ENCODE measurements at regions not wholly inside any gene's neighbourhood (a gene's known extent, or its start where the extent isn't known, plus 50 kb on each side); places are given as distances from the start of the nearest gene placed in this dataset.

DNA sequence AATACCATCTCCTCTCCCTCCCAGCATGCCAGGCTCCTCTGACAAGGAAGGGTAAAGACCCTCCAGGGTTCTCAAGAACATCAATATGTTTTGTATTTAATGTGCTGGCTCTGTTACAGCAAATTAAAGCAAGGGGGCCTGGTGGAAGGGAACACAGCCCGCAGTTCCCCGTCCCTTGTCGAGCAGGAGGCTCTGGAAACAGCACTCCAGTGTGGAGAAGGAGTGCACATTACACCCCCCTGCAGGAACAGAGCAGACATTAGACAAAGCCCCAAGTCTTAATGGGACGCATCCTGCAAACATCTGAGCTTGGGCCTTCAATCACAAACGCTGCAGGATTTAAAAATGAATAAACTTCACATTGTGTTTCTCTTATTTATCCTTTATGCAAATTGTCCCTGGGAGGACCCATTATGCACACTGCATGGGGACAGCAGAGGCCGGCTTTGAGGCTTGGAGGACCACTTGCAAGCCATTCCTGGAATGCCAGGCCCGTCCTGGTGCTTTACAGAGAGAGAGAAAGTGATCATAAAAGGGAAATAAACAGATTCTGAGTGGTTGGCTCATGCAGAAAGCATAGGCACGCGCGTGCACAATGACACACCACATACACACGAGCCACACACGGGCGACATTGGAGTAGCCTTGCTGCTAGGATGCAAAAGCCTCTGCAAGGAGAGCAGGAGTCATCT lies 328.7 kb downstream of the SMAD2 start:
- no peak for DNase-seq (ENCODE audit: low read depth, low spot score)

DNA sequence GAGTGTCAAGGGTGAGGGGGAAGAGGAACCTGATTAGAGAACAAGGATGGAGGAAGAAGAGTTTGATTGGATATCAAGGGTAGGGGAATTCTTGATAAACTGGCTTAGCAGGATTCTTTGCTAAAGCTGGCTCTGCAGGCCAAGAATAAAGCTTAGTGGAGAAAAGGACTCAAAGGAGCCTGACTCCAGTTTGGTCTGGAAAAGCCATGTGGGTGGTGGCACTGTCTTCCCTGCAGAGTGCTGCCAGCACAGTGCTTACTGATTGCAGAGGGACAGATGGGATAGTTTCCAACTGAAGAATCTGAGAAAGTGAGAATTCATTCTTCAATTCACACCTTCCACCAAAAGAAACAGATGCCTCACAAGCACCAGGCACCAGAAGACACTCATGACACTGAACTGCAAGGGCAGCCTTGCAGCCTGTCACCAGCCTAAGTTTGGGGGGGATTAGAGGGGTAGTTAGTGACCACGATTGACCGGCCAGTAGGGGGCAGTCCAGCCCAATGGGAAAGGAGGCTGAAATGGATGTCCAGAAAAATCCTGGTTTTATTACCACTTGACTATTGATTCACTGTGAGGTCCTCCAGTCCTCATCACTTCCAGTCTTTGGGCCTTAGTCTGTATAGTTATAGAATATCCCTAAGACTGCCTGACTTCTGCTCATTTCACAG lies 334.5 kb downstream of the SMAD2 start:
- DNase-seq (ENCODE audit: low read depth, low spot score): no peak

DNA sequence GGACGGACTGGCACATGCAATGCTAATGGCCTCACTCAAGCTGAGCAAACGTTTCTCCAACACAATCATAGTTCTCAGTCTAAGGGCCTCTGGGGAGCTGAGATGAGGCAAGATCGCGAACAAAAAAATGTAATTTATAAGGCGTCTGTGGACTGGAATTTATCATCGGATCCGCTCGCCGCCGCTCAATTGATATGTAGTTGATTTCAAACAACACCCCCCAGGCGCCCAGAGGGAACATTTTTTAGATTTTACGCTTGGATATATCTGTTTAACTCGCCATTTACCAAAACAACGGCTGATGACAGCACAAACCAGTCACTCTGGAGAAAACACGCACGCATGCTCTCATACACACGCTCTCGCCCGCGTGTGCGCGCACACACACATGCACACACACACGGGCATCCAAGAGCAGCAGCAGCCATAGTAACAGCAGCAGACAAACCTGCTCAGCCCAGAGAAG lies 335.8 kb downstream of the SMAD2 start:
- no peak for DNase-seq (ENCODE audit: low read depth, low spot score)

DNA sequence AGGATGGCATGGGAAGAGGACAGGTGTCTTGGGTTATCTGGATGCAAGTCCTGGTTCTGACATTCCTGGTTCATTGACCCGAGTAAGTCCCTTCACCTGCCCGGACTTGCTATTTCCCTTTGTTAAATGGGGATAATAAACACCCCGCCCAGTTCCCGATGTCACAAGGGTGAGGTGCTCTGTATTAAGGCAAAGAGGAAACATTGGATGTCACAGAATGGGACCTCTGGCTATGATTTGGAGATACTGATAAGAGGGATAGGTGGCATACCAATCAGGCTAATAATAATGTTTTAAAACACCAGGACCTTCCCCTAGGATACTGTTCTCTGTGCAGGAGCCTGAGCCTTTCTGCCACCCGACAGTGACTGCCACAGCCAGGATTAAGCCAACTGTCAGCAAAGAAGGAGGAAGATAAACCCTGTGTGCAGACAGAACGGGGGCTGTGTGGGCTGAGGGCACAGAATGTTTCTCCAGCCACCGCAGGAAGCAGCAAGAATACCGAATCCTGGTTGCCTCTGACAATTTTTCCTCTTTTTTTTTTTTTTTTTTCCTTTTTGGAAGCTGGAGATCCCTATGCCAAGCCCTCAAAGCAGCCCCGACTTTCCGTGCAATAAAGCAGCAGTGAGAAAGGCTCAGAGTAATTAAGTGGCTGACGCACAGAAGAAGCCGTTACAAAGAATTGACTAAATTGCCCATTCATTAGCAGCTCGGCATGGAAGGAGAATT lies 336.6 kb downstream of the SMAD2 start:
- no peak for DNase-seq (ENCODE audit: low read depth, low spot score)

DNA sequence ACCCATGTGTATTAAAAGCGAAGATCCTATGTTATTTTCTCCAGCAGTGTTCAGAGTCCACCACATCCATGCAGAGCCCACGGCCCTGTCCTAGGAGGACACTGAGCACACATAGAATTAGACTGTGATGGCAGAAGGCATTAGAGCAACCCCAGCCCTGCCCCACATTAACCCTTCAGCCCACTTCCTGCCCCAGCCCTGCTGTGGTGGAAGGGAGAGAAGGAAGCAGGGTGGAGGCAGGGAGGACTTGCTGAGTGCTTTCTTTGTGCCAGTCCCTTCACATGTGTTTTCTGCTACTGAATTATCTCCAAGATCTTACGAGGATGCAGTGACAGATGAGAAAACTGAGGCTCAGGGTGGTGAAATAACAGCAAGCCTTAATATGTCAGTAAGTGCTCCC lies 339.0 kb downstream of the SMAD2 start:
- no peak for DNase-seq (ENCODE audit: low read depth, low spot score)

DNA sequence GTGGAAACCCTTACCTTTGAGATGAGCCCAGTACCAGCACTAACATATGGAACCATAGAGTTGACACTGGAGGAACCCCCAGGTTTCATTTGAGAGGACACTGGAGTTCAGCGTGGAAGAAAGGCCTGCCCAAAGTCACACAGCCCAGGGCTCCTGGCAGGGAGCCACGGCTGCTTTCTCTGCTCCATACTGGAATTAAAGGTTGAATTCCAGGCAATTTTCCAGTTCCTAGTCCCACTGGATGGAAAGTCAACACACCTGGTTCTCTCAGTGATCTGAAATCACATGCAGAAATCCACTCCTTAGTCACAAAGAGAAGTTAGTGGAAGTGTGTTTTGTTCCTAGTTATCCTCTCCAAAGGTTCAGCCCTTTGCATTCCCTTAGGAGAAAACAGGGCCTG lies 336.1 kb upstream of the SKOR2 start:
- no peak for DNase-seq (ENCODE audit: low read depth, low spot score)

DNA sequence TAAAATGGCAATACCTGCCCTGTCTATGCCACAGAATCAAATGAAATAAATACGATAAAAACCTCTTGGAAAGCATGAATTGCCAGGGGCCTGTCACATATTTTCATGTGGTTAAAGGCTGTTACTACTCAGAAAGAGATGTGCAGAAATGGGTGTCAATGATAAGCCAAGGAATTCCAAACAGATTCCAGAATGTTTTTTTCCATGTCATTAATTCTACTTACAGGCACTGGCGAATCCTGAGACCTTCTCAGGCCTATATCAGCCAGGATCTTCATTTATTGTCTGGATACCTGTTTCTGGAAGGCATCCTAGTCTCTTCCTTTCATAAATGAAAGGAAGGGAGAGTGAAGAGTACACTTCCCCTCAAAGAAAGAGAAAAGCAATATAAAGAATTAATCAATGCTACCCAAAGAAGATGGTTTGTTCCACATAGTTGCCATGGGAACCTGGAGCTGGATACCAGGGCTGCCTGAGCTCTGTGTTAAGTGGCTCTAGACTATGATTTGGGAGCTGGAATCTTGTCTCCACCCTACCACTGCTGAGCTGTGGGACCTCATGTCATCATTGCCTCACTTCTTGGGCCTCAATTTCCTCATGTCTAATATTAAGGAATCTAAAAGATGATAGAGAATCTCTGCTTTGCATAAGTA lies 335.1 kb upstream of the SKOR2 start:
- DNase-seq (ENCODE audit: low read depth, low spot score): no peak

DNA sequence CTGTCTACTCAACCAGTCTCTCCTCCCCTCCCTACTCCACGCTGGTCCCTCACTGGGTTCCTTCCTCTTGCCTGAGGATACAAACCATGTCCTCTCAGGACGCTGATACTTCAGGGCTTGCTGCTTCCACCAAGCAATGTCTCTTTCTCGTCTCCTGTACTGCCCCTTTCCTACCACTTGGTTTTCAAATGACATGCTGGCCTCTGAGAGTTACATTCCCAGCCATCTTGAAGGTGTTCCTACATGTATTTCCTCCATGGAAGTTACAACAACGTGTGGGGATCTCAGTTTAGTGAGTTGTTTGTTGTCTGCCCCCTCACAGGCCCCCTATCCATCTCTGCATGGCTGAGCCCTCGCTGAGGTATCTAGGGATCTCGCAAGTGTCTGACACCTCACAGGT lies 334.5 kb upstream of the SKOR2 start:
- DNase-seq (ENCODE audit: low read depth, low spot score): no peak

DNA sequence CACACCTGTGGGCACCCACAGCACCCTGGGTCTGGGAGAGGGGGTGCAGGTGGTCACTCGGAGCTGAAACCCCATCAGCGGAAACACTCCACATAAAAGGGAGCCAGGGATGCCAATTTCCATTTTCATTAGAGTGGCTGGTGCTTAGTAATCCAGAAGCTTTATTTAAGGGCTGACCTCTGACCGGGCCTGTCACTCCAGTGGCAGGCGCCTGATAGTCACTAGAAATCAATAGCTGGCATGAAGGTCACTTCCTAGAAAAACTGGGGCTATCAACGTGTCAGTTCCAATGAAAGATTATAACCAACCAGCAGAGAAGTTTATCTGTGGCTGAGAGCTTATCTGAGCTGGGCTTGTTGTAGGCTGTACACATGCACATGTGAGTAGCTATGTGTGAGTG lies 333.7 kb upstream of the SKOR2 start:
- DNase-seq (ENCODE audit: low read depth, low spot score): no peak

DNA sequence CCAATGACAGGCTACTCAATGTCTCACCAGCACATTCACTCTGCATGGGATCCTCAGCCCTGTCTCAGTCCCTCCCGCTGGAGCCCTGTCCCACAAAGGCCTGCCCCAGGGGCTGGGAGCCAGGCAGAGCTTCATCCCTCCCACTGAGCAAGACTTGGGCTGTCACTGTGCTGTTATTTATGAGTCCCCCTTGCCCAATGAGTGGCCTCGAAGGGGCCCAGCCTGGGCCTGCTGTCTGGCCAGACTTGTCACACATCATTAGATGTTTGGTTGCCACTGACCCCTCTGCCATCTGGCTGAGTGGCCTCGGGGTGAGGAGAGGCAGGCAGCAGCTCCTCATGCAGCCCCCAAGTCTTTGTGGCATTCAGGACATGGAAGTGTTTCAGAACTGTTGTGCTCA lies 330.6 kb upstream of the SKOR2 start:
- DNase-seq (ENCODE audit: low read depth, low spot score): no peak

DNA sequence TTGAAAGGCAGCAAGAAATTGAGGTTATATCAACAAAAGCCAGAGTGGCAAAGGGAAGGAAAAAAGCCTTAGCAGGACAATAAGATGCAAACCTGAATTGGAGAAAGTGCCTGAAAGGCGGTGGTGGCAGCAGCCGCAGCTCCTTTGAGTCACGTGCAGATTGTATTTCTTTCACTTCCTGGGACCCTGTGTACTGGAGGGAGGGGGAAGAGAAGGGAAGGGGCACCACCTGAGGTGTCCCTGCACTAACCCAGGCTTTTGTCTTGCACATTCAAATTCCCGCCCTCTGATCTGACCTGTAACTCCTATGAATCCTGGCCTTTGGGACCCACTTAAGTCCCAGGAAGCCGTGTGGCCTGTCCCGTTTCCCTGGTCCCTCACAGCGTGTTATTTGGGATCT lies 326.1 kb upstream of the SKOR2 start:
- DNase-seq (ENCODE audit: low read depth, low spot score): no peak

DNA sequence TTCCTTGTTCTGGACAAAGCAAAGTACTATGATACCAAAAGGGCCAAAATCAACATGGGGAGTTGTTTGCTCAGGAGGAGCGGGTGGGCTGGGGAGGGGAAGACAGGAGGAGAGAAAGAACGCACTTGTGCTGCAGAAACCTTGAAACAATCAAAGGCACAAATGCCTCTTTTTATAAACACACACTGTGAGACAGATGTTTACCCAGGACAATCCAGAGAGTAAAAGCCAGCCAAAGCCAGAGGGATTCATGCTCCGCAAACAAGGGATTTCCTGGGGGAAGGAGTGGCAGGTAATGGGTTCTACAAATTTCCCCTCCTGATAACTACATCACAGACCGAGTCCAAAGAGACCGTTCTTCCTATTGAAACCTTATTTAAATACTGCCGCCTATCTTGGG lies 323.5 kb upstream of the SKOR2 start:
- DNase-seq (ENCODE audit: low read depth, low spot score): no peak

DNA sequence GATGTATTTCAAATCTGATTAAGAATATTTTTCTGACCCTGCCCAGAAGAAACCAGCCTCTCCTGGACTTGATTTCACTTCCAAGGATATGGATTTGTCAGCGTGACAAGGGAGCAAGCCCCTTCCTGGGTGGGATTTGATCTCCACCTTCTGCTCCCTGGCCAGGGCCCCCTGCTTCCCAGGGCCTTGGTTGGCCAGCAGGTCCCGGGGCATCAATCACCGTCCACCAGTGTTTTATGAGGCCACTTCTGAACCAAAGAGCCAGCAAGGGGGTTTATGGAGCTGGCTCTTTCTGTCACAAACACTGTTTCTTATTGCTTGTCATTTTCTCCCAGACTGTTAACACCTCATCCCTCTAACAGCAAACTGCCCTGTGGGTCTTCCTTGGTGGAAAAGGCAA lies 320.5 kb upstream of the SKOR2 start:
- no peak for DNase-seq (ENCODE audit: low read depth, low spot score)

DNA sequence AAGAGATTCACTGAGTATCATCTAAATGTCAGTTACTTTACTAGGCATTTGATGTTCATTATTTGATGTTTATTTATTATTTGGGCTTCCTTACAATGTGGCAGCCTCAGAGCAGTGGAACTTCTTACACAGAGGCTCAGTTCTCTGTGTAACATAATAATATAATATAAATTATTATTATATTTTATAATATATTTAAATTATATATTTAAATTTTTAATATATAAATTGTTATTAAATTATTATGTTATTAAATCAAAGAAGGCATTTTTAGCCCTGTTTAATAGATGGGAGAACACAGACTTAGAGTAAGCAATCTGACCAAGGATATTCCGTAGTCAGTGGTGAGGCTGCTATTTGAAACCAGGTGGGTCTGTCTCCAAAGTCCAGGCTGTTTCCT lies 315.3 kb upstream of the SKOR2 start:
- DNase-seq (ENCODE audit: low read depth, low spot score): no peak

DNA sequence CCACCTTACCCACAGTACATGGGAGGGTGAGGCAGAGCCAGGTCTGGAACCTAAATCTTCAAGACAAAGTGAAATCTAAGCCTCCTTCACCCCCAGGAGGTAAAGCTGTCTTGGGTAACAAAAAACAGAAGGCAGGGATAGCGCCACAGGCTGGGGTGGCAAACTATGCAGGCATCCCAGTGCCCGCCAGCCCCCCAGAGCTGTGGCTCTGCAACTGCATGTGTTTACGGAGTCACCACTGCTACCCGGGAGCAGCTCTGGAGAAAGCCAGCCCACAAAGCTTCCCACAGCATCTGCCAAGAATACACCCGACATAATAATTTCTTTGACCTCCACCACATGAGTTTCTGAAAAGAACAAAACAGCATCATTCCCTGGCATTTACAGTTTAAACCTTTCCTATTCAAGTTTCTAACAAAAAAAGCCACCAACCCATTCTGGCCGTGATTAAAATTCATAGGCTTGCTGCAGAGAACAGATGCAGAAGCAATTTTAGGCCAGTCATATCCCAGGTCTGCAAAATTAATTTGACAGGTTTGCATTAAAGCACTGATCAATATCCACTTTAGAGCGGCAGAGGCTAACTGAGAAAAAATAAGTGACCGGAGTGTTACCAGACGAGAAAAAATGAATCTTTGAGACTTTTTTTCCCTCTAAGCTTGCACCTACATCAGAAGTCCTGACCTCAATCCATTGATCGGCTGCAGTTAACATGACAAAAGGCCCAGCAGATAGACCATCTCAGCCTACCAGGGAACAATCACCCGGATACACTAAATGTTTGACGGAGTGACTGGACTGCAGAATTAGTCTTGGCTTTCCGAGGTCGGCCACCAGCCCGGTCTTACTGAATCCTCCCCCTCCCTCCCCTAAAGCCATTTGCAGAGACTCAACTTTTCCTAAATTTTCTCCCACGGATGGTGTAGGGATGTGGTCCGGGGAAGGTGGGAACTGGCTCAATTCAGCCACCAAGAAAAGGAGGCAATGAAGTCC lies 309.6 kb upstream of the SKOR2 start:
- DNase-seq (ENCODE audit: low read depth, low spot score): no peak

DNA sequence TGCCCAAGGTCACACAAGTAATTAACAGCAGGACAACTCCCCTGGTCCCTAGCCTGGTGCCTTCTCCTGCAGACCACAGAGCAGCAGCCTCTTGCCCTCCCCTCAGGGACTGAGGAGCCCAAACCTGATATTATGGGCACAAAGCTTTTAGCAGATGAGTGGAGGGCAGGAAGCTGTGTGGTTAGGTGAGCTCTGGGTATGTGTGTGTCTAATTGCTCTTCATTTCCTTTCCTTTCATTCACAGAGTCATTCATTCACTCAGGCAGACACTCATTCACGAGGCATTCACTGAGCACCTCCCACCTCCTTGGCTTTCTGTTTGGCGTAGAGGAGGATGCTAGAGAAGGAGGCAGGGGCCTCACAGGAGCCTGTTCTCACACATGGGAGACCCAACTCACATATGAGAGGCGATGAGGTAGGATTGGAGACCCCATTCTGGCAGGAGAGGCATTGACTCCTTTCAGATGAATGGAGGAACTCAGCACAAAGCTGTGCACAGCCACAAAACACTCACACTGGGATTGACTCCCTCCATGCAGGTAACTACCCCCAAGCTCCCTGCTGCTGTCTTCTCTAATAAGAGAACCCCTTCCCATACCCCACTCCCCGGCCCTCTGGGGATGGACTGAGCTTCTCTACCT lies 306.8 kb upstream of the SKOR2 start:
- no peak for DNase-seq (ENCODE audit: low read depth, low spot score)

DNA sequence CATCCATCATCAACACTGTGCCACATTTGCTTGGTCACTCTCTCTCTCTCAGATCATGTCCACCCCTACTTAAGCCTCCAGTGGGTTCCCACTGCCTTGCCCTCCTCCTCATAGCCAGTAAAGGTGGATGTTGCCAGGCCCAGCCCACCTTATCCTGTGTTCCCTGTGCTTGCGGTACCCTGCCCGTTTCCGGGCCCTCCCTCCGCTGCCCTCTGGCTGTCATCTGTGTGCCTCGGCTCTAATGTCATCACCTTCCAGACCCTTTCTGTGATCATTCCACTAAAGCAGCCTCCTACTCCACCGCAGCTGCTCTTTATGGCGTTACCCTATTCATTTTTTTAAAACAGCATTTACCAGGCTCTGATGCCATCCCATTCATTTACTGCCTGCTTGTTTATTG lies 305.7 kb upstream of the SKOR2 start:
- no peak for DNase-seq (ENCODE audit: low read depth, low spot score)

DNA sequence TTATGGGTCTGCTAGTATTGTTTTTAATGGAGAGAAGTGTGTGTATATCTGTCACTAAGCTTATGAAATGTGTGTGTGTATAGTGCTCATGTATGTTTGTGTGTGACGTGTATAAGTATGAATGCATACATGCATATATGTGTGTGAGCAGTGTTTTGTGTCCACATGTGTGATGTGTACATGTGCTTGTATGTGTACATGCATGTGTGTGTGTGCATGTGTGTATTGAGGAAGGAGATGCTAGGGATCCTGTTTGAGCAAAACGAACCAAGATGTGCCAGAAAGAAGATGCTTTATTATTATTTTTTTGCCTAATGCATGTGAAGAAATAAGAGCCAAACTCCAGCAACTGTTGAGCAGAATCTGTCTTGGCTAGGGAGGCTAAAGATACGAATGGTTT lies 301.3 kb upstream of the SKOR2 start:
- no peak for DNase-seq (ENCODE audit: low read depth, low spot score)

DNA sequence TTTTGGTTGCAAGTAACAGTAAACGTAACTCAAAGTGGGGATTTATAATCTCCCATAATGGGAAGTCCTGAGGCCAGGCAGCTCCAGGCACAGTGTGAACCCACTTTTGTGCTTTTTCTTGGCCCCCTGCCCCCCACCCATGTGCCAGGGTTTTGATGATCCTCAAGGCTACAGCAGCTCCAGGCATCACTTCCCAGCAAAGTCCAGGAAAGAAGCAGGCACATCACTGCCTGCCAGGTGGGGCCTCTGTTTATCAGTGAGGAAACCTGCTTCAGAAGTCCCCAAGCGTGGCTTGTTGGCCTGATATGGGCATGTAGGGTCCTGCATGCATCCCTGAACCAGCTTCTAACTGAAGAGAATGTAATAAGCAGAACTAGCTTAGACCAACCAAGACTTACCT lies 299.2 kb upstream of the SKOR2 start:
- no peak for DNase-seq (ENCODE audit: low read depth, low spot score)

DNA sequence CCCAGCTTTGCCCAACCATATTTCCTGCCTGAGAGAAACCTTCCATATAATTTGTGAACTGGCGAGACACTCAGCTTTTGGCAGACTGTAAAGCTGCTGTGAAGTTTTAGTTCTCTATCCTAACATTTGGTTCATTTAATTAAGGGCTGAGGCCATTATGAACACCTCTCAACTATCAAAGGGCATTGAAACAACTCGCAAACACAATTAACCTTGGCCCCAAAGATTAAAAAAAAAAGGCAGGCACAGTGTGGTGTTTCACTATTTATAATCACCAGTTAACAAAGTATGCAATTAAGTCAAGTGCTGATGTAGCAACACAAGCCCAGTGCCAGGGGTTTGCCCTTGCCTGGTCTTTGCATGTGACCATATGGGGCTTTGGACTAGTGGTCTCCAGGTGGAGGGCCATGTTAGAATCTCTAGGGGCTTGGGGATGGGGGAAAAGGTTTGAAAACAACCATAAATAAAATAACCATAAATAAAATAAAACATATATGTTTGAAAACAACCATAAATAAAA lies 297.6 kb upstream of the SKOR2 start:
- no peak for DNase-seq (ENCODE audit: low read depth, low spot score)

Measured in activated naive CD8-positive, alpha-beta T cell treated with anti-CD3 and anti-CD28 coated beads, Interleukin-2, amount 50 U/mL, for 16 hours (primary cell).